ENCODE measurements at regions not wholly inside any gene's neighbourhood (a gene's known extent, or its start where the extent isn't known, plus 50 kb on each side); places are given as distances from the start of the nearest gene placed in this dataset.
"Not testable (repeated sequence)": the region's sequence is repeated elsewhere in the genome, so short reads cannot be mapped to it uniquely, and the experiment has no call there.

DNA sequence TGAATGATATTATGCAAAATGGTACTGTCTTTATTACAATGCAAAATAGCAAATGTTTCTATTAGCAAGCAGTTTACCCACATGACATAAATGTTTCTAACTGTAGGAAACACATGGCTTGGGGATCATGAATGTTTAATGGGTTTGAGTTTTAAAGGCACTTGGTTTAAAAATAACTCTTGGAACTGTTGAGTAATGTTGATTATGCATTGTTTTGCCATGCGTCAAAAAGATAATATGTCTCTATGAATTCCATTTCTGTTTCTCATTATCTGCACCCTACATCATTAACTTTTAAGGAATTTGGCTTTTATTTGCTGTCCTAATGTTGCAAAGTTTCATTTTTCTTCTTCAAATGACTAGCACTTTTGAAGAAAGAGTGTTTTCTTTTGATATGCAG, 1355.5 kb downstream of the SUCLG1 start:
- Histone ChIP-seq H3F3A (ENCODE audit: insufficient read depth) (no peaks in the 10 kb centered on the region), H3K27me3 (ENCODE audit: low read length) (no peaks in the 10 kb centered on the region), H2AFZ (ENCODE audit: low read depth, low read length, severe bottlenecking) (no peak overlapping the region), H3K36me3 (ENCODE audit: low read length) (no peaks in the 10 kb centered on the region), H3K4me3 (ENCODE audit: insufficient read depth, low read length, poor library complexity, severe bottlenecking) (no peak overlapping the region), H4K20me1 (ENCODE audit: low read depth, low read length) (no peaks in the 10 kb centered on the region), H3K9ac (ENCODE audit: low read length) (no peak overlapping the region), H3K4me2 (ENCODE audit: low read depth, low read length, poor library complexity, severe bottlenecking) (no peak overlapping the region), H3K27ac (ENCODE audit: low read depth, low read length) (no peak overlapping the region), H3K9me2 (replicated peaks; ENCODE audit: insufficient read depth, low read length) (no peaks in the 10 kb centered on the region), H3K79me2 (ENCODE audit: insufficient read depth, low read length) (no peaks in the 10 kb centered on the region), H3K9me3 (ENCODE audit: insufficient read depth, low read length) (no peaks in the 10 kb centered on the region)
- TF ChIP-seq CTCF (IDR thresholded peaks at IDR 0.05; ENCODE audit: insufficient read depth, low read length, poor library complexity, severe bottlenecking), result no peak
- no peak for TF ChIP-seq EZH2phosphoT487 (conservative IDR thresholded peaks at IDR 0.05; ENCODE audit: low read length)

GRCh38 chr2:83089051-83089450, 1370.0 kb downstream of the SUCLG1 start:
- H3K9me2 ChIP-seq (replicated peaks; ENCODE audit: insufficient read depth, low read length); H3K36me3 ChIP-seq (ENCODE audit: low read length); H4K20me1 ChIP-seq (ENCODE audit: low read depth, low read length); H3K27ac ChIP-seq (ENCODE audit: low read depth, low read length); H3K9ac ChIP-seq (ENCODE audit: low read length); H3K4me3 ChIP-seq (ENCODE audit: insufficient read depth, low read length, poor library complexity, severe bottlenecking); H3K4me2 ChIP-seq (ENCODE audit: low read depth, low read length, poor library complexity, severe bottlenecking); H3F3A ChIP-seq (ENCODE audit: insufficient read depth); H3K9me3 ChIP-seq (ENCODE audit: insufficient read depth, low read length); H2AFZ ChIP-seq (ENCODE audit: low read depth, low read length, severe bottlenecking); H3K27me3 ChIP-seq (ENCODE audit: low read length); H3K79me2 ChIP-seq (ENCODE audit: insufficient read depth, low read length): not testable (repeated sequence)

DNA sequence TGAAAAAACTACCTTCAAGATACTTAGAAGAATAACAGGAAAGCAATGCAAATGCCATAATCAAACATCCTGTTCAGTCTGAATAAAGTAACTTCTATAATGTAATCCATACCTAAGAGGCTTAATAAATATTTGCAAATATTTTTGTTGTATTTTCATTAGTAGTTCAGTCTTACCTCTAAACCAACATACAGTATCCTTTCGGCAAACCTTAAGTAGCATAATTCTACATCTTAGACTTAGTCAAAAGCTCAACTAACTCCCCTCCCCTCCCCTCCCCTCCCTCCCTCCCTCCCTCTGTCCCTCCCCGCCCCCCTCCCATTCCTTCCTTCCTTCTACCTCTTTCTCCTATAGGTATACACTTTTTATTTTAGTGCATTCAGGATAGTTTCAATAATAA, 1373.2 kb downstream of the SUCLG1 start:
- H3K79me2 ChIP-seq (ENCODE audit: insufficient read depth, low read length), result no peaks in the 10 kb centered on the region
- no peak overlapping the region for H3K27ac ChIP-seq (ENCODE audit: low read depth, low read length)
- no peak overlapping the region for H3K4me3 ChIP-seq (ENCODE audit: insufficient read depth, low read length, poor library complexity, severe bottlenecking)
- H3K9ac ChIP-seq (ENCODE audit: low read length), result no peak overlapping the region
- no peaks in the 10 kb centered on the region for H3F3A ChIP-seq (ENCODE audit: insufficient read depth)
- no peaks in the 10 kb centered on the region for H3K9me2 ChIP-seq (replicated peaks; ENCODE audit: insufficient read depth, low read length)
- no peak overlapping the region for H2AFZ ChIP-seq (ENCODE audit: low read depth, low read length, severe bottlenecking)
- TF ChIP-seq EZH2phosphoT487 (conservative IDR thresholded peaks at IDR 0.05; ENCODE audit: low read length) (no peak), CTCF (IDR thresholded peaks at IDR 0.05; ENCODE audit: insufficient read depth, low read length, poor library complexity, severe bottlenecking) (no peak)
- H4K20me1 ChIP-seq (ENCODE audit: low read depth, low read length), result no peaks in the 10 kb centered on the region
- no peak overlapping the region for H3K4me2 ChIP-seq (ENCODE audit: low read depth, low read length, poor library complexity, severe bottlenecking)
- no peaks in the 10 kb centered on the region for H3K9me3 ChIP-seq (ENCODE audit: insufficient read depth, low read length)
- no peaks in the 10 kb centered on the region for H3K36me3 ChIP-seq (ENCODE audit: low read length)
- no peaks in the 10 kb centered on the region for H3K27me3 ChIP-seq (ENCODE audit: low read length)

GRCh38 chr2:83081826-83082690, 1377.0 kb downstream of the SUCLG1 start:
- no peak overlapping the region for H2AFZ ChIP-seq (ENCODE audit: low read depth, low read length, severe bottlenecking)
- no peak overlapping the region for H3K9ac ChIP-seq (ENCODE audit: low read length)
- no peaks in the 10 kb centered on the region for H3K79me2 ChIP-seq (ENCODE audit: insufficient read depth, low read length)
- H4K20me1 ChIP-seq (ENCODE audit: low read depth, low read length), result no peaks in the 10 kb centered on the region
- no peak overlapping the region for H3K4me3 ChIP-seq (ENCODE audit: insufficient read depth, low read length, poor library complexity, severe bottlenecking)
- H3K27me3 ChIP-seq (ENCODE audit: low read length), result no peaks in the 10 kb centered on the region
- H3K4me2 ChIP-seq (ENCODE audit: low read depth, low read length, poor library complexity, severe bottlenecking), result no peak overlapping the region
- no peak for TF ChIP-seq EZH2phosphoT487 (conservative IDR thresholded peaks at IDR 0.05; ENCODE audit: low read length)
- TF ChIP-seq CTCF (IDR thresholded peaks at IDR 0.05; ENCODE audit: insufficient read depth, low read length, poor library complexity, severe bottlenecking), result no peak
- no peaks in the 10 kb centered on the region for H3K9me2 ChIP-seq (replicated peaks; ENCODE audit: insufficient read depth, low read length)
- no peaks in the 10 kb centered on the region for H3F3A ChIP-seq (ENCODE audit: insufficient read depth)
- H3K36me3 ChIP-seq (ENCODE audit: low read length), result no peaks in the 10 kb centered on the region
- no peak overlapping the region for H3K27ac ChIP-seq (ENCODE audit: low read depth, low read length)
- no peaks in the 10 kb centered on the region for H3K9me3 ChIP-seq (ENCODE audit: insufficient read depth, low read length)

Data from SU-DHL-6 (cell line).